Skin epidermis (tissue), 12 donors: ENCODE measurements at regions not wholly inside any gene's neighbourhood (a gene's known extent, or its start where the extent isn't known, plus 50 kb on each side); places are given as distances from the start of the nearest gene placed in this dataset.

ENCODE experiments used
- H3K27ac ChIP-seq, 21 experiments: fragments of 200-600 bp; sonication (generic) in 11 of 21; one replicate each; pipeline ENCODE4 v1.5.0; 2020; ENCODE audit warnings: mild to moderate bottlenecking in 3 of 21, inconsistent platforms in 2 of 21, moderate library complexity in 2 of 21
- H3K4me3 ChIP-seq, 7 experiments: fragments of 200-600 bp; sonication (generic) in 2 of 7; one replicate each; pipeline ENCODE4 v1.5.0; 2020; ENCODE audit warnings: inconsistent platforms in 2 of 7, mild to moderate bottlenecking in 2 of 7, moderate library complexity in 1 of 7

DNA sequence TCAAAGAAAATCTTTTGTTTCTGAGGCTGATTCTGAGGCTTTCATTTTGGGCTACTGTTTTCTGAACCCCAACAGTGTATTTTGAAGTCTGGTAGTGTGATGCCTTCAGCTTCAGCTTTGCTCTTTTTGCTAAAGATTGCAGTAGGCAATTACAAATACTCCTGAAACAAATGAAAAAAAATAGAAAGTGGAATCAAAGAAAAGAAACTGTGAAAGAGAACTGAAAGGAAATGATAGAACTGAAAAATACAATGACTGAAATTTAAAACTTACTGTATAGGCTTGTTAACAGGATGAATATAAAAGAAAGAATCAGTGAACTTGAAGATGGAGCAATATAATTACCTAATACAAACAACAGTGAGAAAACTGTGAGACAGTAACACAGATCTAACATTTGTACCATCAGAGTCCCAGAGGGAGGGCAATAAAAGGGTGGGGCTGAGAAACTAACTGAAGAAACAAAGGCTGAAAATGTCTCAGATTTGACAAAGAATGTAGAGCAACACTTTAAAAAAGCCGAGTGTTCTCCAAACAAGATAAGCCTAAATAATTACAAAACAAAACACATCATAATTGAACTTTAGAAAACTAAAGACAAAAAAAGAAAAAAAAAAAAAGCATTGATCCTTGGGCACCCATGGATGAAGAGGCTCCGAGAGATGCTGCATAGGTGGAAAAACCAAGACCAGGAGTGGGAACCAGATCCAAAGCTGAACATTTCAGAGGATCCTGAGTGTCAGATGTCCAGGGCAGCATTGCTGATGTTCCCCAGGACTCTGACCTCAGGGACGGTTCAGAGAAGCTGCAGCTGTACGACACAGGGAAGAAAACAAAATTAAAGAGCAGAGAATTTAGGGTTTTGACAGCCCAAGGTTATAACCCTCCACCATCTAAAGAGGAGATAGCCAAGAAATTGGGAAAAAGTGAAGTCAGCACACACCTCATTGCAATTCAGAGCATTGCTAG, 223.2 kb upstream of the IGFBP3 start:
- Histone ChIP-seq H3K27ac (no peak overlapping the region), H3K4me3 (no peak overlapping the region)

- H3K4me3 ChIP-seq, result no peak overlapping the region
Observed at GRCh38 chr7:46143421-46143820, 222.3 kb upstream of the IGFBP3 start.

DNA sequence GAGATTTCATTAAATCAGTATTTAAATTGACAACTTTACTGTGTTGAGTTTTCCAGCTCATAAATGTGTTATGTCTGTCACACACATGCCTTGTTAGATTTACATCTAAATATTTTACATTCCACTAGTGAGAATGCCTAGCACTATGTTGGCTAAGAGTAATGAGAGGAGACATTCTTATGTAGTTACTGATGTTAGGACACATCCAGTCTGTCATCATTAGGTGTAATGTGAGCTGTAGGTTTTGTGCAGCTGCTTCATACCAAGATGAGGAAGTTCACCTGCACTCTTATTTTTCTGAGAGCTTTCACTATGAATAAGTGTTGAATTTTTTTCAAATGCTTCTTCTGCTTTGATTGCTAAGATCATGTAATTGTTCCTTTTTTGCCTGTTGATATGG, 218.0 kb upstream of the IGFBP3 start:
- H3K27ac ChIP-seq, result no peak overlapping the region
- no peak overlapping the region for H3K4me3 ChIP-seq

More at GRCh38 chr7:46143421-46143820, 222.3 kb upstream of the IGFBP3 start:
- H3K27ac ChIP-seq, result no peak overlapping the region

GRCh38 chr7:46137725-46138124, 216.7 kb upstream of the IGFBP3 start:
- H3K27ac ChIP-seq, result no peak overlapping the region
- H3K4me3 ChIP-seq, result no peak overlapping the region

DNA sequence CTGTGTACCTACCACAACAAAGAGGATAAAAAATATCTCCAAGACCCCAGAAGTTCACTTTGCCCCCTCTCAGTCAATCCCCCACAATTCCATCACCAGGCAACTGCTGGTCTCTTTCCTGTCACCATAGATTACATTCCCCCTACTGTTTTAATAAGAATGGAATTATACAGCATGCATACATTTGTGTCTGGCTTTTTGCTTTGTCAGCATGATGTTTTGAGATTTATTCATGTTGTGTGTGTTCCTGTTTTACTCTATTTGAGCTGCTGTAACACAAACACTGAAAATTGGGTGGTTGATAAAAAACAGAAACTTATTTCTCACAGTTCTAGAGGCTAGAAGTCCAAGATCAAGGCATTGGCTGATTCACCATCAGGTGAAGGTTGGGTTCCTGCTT, 214.5 kb upstream of the IGFBP3 start:
- H3K27ac ChIP-seq, result no peak overlapping the region
- H3K4me3 ChIP-seq, result no peak overlapping the region

DNA sequence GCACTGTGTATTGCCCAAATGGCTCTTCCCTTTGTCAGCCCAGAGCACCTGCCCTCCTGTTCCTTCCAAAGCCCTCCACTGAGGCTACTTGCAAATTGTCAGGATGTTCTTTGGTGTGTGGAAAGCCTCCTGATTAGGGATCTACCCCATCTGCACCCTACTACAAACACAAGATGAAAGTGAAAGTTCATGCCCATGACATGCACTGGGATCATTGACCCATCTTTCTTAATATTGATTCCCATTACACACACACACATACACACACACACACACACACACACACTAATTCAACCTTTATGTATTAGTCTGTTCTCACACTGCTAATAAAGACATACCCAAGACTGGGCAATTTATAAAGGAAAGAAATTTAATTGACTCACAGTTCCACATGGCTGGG, 213.7 kb upstream of the IGFBP3 start:
- no peak overlapping the region for H3K27ac ChIP-seq
- H3K4me3 ChIP-seq, result no peak overlapping the region

GRCh38 chr7:46134385-46134784, 213.3 kb upstream of the IGFBP3 start:
- no peak overlapping the region for H3K4me3 ChIP-seq
- H3K27ac ChIP-seq, result no peak overlapping the region

- no peak overlapping the region for H3K27ac ChIP-seq
- H3K4me3 ChIP-seq, result no peak overlapping the region
Observed at GRCh38 chr7:46133751-46134150, 212.7 kb upstream of the IGFBP3 start.

- Histone ChIP-seq H3K4me3 (no peak overlapping the region), H3K27ac (no peak overlapping the region)
Observed at GRCh38 chr7:46133072-46133471, 212.0 kb upstream of the IGFBP3 start.

DNA sequence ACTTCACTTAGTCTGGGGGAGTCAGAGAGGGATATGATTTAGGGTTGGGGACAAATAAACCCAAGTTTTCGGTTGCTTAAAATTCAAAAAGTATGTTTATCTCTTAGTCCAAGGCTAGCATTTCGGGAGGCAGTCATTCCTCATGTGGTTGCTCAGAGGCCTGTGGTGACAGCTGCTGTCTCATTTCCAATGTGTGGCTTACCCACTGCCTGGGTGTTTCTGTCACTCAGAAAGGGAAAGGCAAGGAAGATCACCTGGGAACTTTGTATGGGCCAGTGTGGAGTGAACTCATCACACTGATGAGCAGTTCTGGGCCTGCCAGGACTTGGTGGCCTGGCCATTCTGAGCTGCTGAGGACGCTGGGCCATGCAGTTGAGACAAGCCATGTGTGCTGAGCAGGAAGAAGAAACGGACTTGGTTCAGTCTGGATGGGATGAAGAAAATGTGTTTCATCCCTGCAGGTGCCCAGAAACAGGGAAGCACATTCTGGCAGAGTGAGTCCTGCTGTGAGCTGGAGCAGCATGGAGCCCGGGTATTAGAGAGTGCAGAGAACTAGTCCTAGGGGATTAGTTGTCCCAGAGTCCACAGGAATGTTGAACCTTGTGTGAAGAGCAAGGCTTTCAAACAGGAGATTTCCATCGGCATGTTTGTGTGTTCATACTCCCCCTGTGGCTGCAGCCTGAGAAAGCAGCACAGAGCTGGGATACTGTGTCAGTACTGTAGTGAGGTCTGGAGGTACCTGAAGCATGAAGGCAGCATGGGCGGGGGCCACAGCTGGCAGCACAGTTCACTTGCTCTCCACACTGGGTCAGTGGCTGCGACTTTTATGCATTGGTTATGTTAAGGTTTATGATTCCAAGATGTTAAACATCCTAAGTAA, 211.1 kb upstream of the IGFBP3 start:
- no peak overlapping the region for H3K27ac ChIP-seq
- H3K4me3 ChIP-seq, result no peak overlapping the region

DNA sequence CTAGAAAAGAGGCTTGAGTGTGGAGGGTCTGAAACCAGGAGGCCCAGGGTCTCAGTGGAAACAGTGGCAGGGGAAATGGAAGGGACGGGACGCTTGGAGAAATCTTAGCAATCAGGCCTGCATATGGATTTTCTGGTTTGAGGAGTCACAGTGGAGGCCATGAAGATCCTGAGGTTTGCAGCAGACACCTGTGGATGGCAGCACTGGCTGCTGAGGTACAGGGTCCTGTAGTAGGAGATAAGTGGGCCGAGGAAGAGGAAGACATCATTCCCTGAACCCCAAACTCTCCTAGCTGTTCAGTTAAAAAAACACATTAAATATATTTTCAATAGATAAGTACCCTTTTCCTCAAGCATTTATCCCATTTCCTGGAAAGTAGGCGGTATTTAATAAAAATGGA, 208.8 kb upstream of the IGFBP3 start:
- Histone ChIP-seq H3K4me3 (no peak overlapping the region), H3K27ac (no peak overlapping the region)

- no peak overlapping the region for H3K4me3 ChIP-seq
- no peak overlapping the region for H3K27ac ChIP-seq
Observed at GRCh38 chr7:46127814-46128213, 206.7 kb upstream of the IGFBP3 start.

DNA sequence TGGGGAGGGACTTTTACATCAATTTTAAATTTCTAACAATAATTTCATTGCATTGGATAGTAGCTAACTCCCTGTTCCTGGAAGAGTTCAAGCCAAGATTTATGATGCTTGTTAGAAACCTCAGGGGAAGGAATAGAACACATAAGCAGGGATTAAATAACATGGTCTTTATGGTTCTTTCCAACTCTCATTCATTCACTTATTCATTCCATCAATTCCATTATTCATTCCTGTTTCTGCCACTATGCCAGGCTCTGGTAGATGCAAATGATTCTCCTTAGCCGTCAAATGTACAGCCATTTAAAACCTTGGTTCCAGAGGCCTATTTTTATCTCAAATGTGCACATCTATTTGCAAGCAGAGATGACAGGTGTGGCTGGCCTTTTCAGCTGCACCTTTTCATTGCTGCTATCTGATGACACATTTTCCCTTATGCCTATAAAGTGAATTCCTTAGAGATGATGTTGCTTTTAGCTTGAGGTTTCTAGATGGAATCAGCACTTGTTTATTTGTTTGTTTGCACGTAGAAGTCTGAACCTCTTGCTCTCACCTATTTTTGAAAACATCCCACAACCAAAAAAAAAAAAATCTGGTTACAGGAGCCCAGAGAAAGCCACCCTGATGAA, 205.7 kb upstream of the IGFBP3 start:
- Histone ChIP-seq H3K4me3 (no peak overlapping the region), H3K27ac (no peak overlapping the region)

DNA sequence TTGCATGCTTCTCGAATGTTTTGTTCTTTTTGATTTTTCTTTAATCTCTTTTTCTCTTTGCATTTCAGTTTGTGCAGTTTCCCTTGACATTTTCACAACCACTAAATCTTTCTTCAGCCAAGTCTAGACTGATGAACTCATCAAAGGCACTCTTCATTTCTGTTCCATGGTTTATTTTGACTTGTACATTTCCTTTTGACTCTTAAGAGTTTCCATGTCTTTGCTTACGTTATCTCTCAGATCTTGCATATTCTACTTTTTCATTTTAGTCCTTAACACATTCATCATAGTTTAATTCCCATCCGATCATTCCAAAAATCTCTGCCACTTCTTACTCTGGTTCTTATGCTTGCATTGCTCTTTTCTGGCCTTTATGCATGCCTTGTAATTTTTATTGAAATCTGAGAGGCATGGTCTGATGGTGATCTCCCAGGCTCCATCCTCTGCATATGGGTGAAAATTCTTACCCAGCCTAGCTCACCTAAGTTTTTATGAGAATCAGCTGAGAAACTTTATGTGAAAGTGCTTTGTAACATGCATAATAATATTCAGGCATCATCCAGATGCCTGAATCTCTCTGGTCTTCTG, 202.8 kb upstream of the IGFBP3 start:
- H3K4me3 ChIP-seq, result no peak overlapping the region
- no peak overlapping the region for H3K27ac ChIP-seq

GRCh38 chr7:46115410-46115809, 194.3 kb upstream of the IGFBP3 start:
- no peak overlapping the region for H3K27ac ChIP-seq
- no peak overlapping the region for H3K4me3 ChIP-seq

GRCh38 chr7:46109437-46109836, 188.4 kb upstream of the IGFBP3 start:
- Histone ChIP-seq H3K27ac (no peak overlapping the region), H3K4me3 (no peak overlapping the region)

DNA sequence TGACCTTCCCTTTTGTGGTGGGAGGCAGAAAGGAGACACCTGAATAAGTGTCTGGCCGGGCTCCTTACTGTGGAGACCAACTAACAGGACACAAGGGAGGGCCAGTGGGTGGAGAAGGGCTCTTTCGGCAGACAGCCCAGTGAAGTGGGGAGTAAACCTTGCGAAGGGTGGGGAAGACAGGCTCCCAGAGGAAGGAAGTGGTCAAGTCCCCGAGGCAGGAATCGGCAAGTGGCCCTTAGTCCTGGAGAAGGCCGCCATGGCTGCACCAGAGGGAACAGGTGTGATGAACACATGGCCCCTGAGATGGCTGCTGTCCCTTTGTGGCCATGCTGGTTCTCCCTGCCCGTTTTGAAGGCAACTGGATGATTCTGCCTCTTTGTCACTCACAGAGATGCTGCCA, 187.2 kb upstream of the IGFBP3 start:
- Histone ChIP-seq H3K27ac (no peak overlapping the region), H3K4me3 (no peak overlapping the region)

GRCh38 chr7:46107610-46108217, 186.6 kb upstream of the IGFBP3 start:
- Histone ChIP-seq H3K4me3 (no peak overlapping the region), H3K27ac (no peak overlapping the region)

DNA sequence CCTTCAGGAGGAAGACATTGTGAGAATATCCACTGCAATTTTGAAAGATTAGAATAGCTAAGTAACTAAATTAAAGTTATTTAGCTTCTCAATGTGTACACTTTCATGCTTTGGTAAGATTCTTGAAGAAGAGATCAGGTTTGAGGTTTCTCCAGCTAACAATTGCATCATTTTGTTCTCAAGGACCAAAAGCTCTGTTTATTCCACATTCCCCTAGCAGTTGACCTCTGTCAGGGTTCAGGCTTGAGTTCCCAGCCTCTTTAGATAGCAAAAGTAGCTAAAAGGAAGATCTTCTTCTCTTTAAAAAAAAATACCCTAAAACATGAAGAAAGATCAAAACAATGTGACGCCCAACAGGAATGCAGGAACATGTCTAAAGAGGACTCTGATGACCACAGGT, 179.4 kb upstream of the IGFBP3 start:
- Histone ChIP-seq H3K4me3 (no peak overlapping the region), H3K27ac (no peak overlapping the region)

- H3K4me3 ChIP-seq, result no peak overlapping the region
Observed at GRCh38 chr7:46099076-46099475, 178.0 kb upstream of the IGFBP3 start.

More at GRCh38 chr7:46099076-46099475, 178.0 kb upstream of the IGFBP3 start:
- H3K27ac ChIP-seq, result no peak overlapping the region
